HL-60 (cell line): ENCODE measurements at regions not wholly inside any gene's neighbourhood (a gene's known extent, or its start where the extent isn't known, plus 50 kb on each side); places are given as distances from the start of the nearest gene placed in this dataset.

Source experiments
- DNase-seq, 2 experiments: peaks; one replicate each; pipeline ENCODE4 v3.0.0-alpha.2; 2010 to 2020; ENCODE audit warnings: low read depth in 1 of 2, low spot score in 1 of 2
- H3K27ac ChIP-seq: fragments of 250-450 bp; sonication (Bioruptor Pico); replicated peaks from 2 replicates; pipeline ENCODE4 v1.5.1; 2020; ENCODE audit warnings: mild to moderate bottlenecking, moderate library complexity
- H3K27me3 ChIP-seq: fragments of 250-450 bp; sonication (Bioruptor Pico); 2 replicates; pipeline ENCODE4 v1.5.1; 2021; ENCODE audit warnings: mild to moderate bottlenecking, moderate library complexity; ENCODE audit not compliant: insufficient read depth, poor library complexity, severe bottlenecking
- H3K4me3 ChIP-seq: replicated peaks from 2 replicates; pipeline ENCODE4 v1.5.1; 2011; ENCODE audit warnings: mild to moderate bottlenecking, control low read depth, low read length; ENCODE audit not compliant: insufficient read depth
- CTCF ChIP-seq: IDR thresholded peaks from one replicate; pipeline ENCODE4 v1.5.1; 2011; ENCODE audit warnings: low read length, control low read depth, inconsistent platforms; ENCODE audit not compliant: insufficient read depth
- GABPA ChIP-seq: IDR thresholded peaks from 2 replicates; pipeline ENCODE4 v1.6.1; 2012; ENCODE audit warnings: low read depth
- POLR2AphosphoS5 ChIP-seq: IDR thresholded peaks from 2 replicates; pipeline ENCODE4 v1.6.1; 2012; ENCODE audit warnings: low read depth
- REST ChIP-seq: IDR thresholded peaks from 2 replicates; pipeline ENCODE4 v1.6.1; 2012; ENCODE audit warnings: low read depth; ENCODE audit not compliant: insufficient replicate concordance
- SPI1 ChIP-seq: IDR thresholded peaks from 2 replicates; pipeline ENCODE4 v1.6.1; 2012; ENCODE audit warnings: low read depth, mild to moderate bottlenecking, borderline replicate concordance

GRCh38 chr4:62901101-62901500 lies 1508.1 kb downstream of the TECRL start:
- no peaks in the 10 kb centered on the region for H3K27me3 ChIP-seq

GRCh38 chr4:62899646-62900364 lies 1509.4 kb downstream of the TECRL start:
- DNase-seq: no peak
- Histone ChIP-seq H3K4me3 (no peak overlapping the region), H3K27me3 (no peaks in the 10 kb centered on the region), H3K27ac (no peak overlapping the region)
- TF ChIP-seq POLR2AphosphoS5 (no peak), SPI1 (no peak), CTCF (no peak), REST (no peak), GABPA (no peak)

More at GRCh38 chr4:62901101-62901500, 1508.1 kb downstream of the TECRL start:
- no peak overlapping the region for H3K27ac ChIP-seq
- TF ChIP-seq CTCF: no peak
- no peak for TF ChIP-seq SPI1
- no peak for TF ChIP-seq GABPA
- no peak for TF ChIP-seq POLR2AphosphoS5
- no peak for DNase-seq
- H3K4me3 ChIP-seq: no peak overlapping the region

GRCh38 chr4:62898115-62898514 lies 1511.1 kb downstream of the TECRL start:
- Histone ChIP-seq H3K4me3 (no peak overlapping the region), H3K27me3 (no peaks in the 10 kb centered on the region), H3K27ac (no peak overlapping the region)
- DNase-seq: no peak
- TF ChIP-seq SPI1 (no peak), REST (no peak), GABPA (no peak), POLR2AphosphoS5 (no peak), CTCF (no peak)

GRCh38 chr4:62896721-62897120 lies 1512.5 kb downstream of the TECRL start:
- Histone ChIP-seq H3K27me3 (no peaks in the 10 kb centered on the region), H3K4me3 (no peak overlapping the region), H3K27ac (no peak overlapping the region)
- no peak for TF ChIP-seq SPI1
- no peak for TF ChIP-seq GABPA
- TF ChIP-seq REST: no peak
- no peak for TF ChIP-seq POLR2AphosphoS5
- no peak for TF ChIP-seq CTCF
- no peak for DNase-seq
